Esophagus squamous epithelium (tissue), 4 donors: ENCODE measurements at regions not wholly inside any gene's neighbourhood (a gene's known extent, or its start where the extent isn't known, plus 50 kb on each side); places are given as distances from the start of the nearest gene placed in this dataset.

Experiments used
- CTCF ChIP-seq, 6 experiments: fragments of 450-650 bp in 4 of 6; fragments of 200-600 bp in 2 of 6; sonication (generic) in 2 of 6; IDR thresholded peaks; one replicate each; pipeline ENCODE4 v1.5.1; 2016 to 2019; ENCODE audit warnings: antibody characterized with exemption in 6 of 6, mild to moderate bottlenecking in 4 of 6, moderate library complexity in 4 of 6
- POLR2A ChIP-seq, 4 donors: fragments of 450-650 bp; IDR thresholded peaks; one replicate each; pipeline ENCODE4 v1.6.1; 2017; ENCODE audit warnings: antibody characterized with exemption in 4 of 4, mild to moderate bottlenecking in 4 of 4, moderate library complexity in 3 of 4

DNA sequence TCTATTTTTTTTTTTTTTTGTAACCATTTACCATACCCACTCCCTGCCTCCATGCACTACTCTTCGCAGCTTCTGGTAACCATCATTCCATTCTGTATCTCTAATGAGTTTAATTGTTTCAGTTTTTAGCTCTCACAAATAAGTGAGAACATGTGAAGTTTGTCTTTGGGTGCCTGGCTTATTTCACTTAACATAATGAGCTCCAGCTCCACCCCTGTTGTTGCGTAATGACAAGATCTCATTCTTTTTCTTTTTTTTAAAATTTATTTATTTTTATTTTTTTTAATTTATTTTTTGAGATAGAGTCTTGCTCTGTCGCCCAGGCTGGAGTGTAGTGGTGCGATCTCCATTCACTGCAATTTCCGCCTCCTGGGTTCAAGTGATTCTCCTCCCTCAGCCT lies 142.3 kb upstream of the PCLO start:
- TF ChIP-seq CTCF (IDR thresholded peaks at IDR 0.05) = no peak
- TF ChIP-seq POLR2A (IDR thresholded peaks at IDR 0.05) = no peak
